A673 (cell line): ENCODE measurements at regions not wholly inside any gene's neighbourhood (a gene's known extent, or its start where the extent isn't known, plus 50 kb on each side); places are given as distances from the start of the nearest gene placed in this dataset.

Experiments used
- BruUV-seq: library from RNA; stranded (reverse); fragments of 400-500 nt; replicated peaks from 2 replicates; lab custom pipeline; 2021; lab: Mats Ljungman, UMichigan
- CTCF ChIA-PET: fragments of 300-600 bp; sonication (Branson Sonifier 250); formaldehyde crosslinking; loops from one replicate; lab custom pipeline; 2022; ENCODE audit warnings: antibody characterized with exemption; lab: Charles Lee
- POLR2A ChIA-PET: fragments of 300-600 bp; sonication (Branson Sonifier 250); formaldehyde crosslinking; loops from one replicate; lab custom pipeline; 2022; ENCODE audit warnings: antibody characterized with exemption; ENCODE audit not compliant: low non-redundant PET; lab: Charles Lee
- DNase-seq: peaks from one replicate; pipeline ENCODE4 v3.0.0-alpha.2; 2015; ENCODE audit warnings: low spot score
- H3K27ac ChIP-seq: fragments of 200-600 bp; sonication (generic); 2 replicates; pipeline ENCODE4 v1.5.1; 2016; ENCODE audit warnings: mixed run types, low read depth, mild to moderate bottlenecking, mixed read lengths, antibody characterized with exemption, low read length; ENCODE audit not compliant: poor library complexity, severe bottlenecking
- H3K27me3 ChIP-seq: fragments of 200-600 bp; sonication (generic); replicated peaks from 2 replicates; pipeline ENCODE4 v1.6.1; 2017; ENCODE audit warnings: mixed run types, low read depth, mild to moderate bottlenecking, mixed read lengths, antibody characterized with exemption, low read length; ENCODE audit not compliant: insufficient read depth, poor library complexity
- H3K36me3 ChIP-seq: fragments of 200-600 bp; sonication (generic); 2 replicates; pipeline ENCODE4 v1.6.1; 2016; ENCODE audit warnings: mixed run types, mild to moderate bottlenecking, mixed read lengths, antibody characterized with exemption, low read length; ENCODE audit not compliant: insufficient read depth, poor library complexity, severe bottlenecking
- H3K4me1 ChIP-seq: fragments of 200-600 bp; sonication (generic); 2 replicates; pipeline ENCODE4 v1.6.1; 2017; ENCODE audit warnings: mixed run types, mild to moderate bottlenecking, mixed read lengths, antibody characterized with exemption, low read length; ENCODE audit not compliant: insufficient read depth, poor library complexity, severe bottlenecking
- H3K4me3 ChIP-seq: fragments of 200-600 bp; sonication (generic); 2 replicates; pipeline ENCODE4 v1.5.1; 2016; ENCODE audit warnings: low read depth, mixed run types, mild to moderate bottlenecking, mixed read lengths, low read length; ENCODE audit not compliant: poor library complexity, severe bottlenecking
- H3K9me3 ChIP-seq: fragments of 200-600 bp; sonication (generic); 2 replicates; pipeline ENCODE4 v1.6.1; 2016; ENCODE audit warnings: mixed run types, low read depth, mild to moderate bottlenecking, mixed read lengths, antibody characterized with exemption, low read length; ENCODE audit not compliant: poor library complexity, severe bottlenecking
- CTCF ChIP-seq: fragments of 300-800, 200-600 bp; sonication (generic); conservative IDR thresholded peaks from 2 replicates; pipeline ENCODE4 v1.5.1; 2017; ENCODE audit warnings: low read depth, mild to moderate bottlenecking, antibody characterized with exemption, low read length, moderate library complexity, mixed read lengths
- EZH2 ChIP-seq: fragments of 200-600 bp; sonication (generic); IDR thresholded peaks from 2 replicates; pipeline ENCODE4 v1.6.1; 2017; ENCODE audit warnings: borderline replicate concordance, low read depth, mild to moderate bottlenecking, mixed read lengths, antibody characterized with exemption, low read length; ENCODE audit not compliant: poor library complexity, severe bottlenecking
- intact Hi-C: fragments of 100-400 bp; cut with micrococcal nuclease; formaldehyde crosslinking; loops from one replicate; pipeline ENCODE4 v1.10.0; 2022; ENCODE audit not compliant: unreplicated experiment

DNA sequence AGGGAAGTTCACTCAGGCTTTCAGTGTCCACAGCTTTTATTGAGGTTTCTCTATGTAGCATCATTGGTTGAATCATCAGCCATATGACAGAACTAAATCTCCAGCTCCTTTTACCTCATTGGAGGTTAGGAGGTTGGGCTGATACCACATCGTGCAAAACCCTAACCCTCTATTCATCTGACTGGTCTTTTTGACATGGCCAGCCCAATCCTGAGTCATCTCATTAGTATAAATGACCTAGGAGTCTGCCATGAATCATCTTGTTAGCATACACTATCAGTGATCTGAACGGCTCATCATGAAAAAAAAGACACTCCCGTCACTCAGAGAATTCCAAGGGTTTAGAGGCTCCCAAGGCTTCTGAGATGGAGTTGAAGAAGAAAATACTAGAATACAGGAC is 669.8 kb upstream of the POT1 start:
- ChIA-PET POLR2A (no interaction called here), CTCF (no interaction called here)
- H3K4me1 ChIP-seq: no peaks in the 10 kb centered on the region
- no peaks in the 10 kb centered on the region for H3K27me3 ChIP-seq
- intact Hi-C loops: no loop called here
- no peak for DNase-seq
- no peak overlapping the region for H3K4me3 ChIP-seq
- no TSS peak for BruUV-seq
- H3K36me3 ChIP-seq: no peaks in the 10 kb centered on the region
- H3K27ac ChIP-seq: no peak overlapping the region
- no peaks in the 10 kb centered on the region for H3K9me3 ChIP-seq
- TF ChIP-seq EZH2: no peak
- no peak for TF ChIP-seq CTCF

DNA sequence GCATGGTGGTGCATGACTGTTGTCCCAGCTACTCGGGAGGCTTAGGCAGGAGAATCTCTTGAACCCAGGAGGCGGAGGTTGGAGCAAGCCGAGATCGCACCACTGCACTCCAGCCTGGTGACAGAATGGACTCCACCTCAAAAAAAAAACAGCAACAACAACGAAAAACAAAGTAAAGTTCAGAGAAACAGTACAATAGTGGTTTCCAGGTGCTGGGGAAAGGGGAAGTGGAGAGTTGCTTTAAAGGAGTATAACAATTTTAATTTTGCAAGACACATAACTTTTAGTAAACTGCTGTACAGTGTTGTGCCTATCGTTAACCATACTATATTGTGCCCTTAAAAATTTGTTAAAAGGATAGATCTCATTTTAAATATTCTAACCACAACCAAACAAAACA is 662.7 kb upstream of the POT1 start:
- ChIA-PET POLR2A (no interaction called here), CTCF (no interaction called here)
- intact Hi-C loops: no loop called here
- no peak for TF ChIP-seq EZH2
- TF ChIP-seq CTCF: no peak
- Histone ChIP-seq H3K27ac (no peak overlapping the region), H3K4me1 (no peaks in the 10 kb centered on the region), H3K9me3 (no peaks in the 10 kb centered on the region), H3K4me3 (no peak overlapping the region), H3K27me3 (no peaks in the 10 kb centered on the region), H3K36me3 (no peaks in the 10 kb centered on the region)
- no peak for DNase-seq
- no TSS peak for BruUV-seq

DNA sequence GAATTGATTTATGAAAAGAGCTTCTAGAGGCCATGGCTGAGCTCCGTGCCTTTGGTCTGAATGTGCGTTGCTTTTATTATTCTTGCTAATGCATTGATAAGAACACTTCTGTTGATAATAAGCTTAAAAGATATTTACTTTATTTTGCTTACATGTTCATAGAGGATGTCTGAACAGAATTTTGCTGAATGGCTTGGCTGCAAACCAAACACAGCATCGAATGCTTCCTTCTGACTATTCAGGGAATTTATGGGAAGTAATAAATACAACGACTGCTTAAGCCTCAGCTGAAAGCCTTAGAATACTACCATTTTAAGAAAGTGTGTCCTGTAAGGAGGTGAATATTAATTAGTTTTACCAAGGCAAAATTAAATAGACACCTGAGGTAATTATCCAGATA is 643.5 kb upstream of the POT1 start:
- intact Hi-C loops: no loop called here
- H3K9me3 ChIP-seq: no peaks in the 10 kb centered on the region
- DNase-seq: no peak
- H3K36me3 ChIP-seq: no peaks in the 10 kb centered on the region
- H3K27me3 ChIP-seq: no peaks in the 10 kb centered on the region
- no peak overlapping the region for H3K27ac ChIP-seq
- no peak overlapping the region for H3K4me3 ChIP-seq
- TF ChIP-seq CTCF (no peak), EZH2 (no peak)
- H3K4me1 ChIP-seq: no peaks in the 10 kb centered on the region
- POLR2A ChIA-PET: no interaction called here
- CTCF ChIA-PET: no interaction called here
- no TSS peak for BruUV-seq
